ENCODE measurements at regions not wholly inside any gene's neighbourhood (a gene's known extent, or its start where the extent isn't known, plus 50 kb on each side); places are given as distances from the start of the nearest gene placed in this dataset.

- TF ChIP-seq CTCF (IDR thresholded peaks at IDR 0.05) (no peak), EZH2 (IDR thresholded peaks at IDR 0.05; ENCODE audit: borderline replicate concordance, insufficient read depth, low read depth, low read length, poor library complexity, severe bottlenecking) (no peak)
Observed at GRCh38 chr3:166187237-166187636, 350.0 kb upstream of the BCHE start.
